Stimulated activated CD4-positive, alpha-beta T cell treated with anti-CD3 and anti-CD28 coated beads, Interleukin-1b, Interleukin-23, amount 100 ng/mL, for 48 hours (primary cell): ENCODE measurements at regions not wholly inside any gene's neighbourhood (a gene's known extent, or its start where the extent isn't known, plus 50 kb on each side); places are given as distances from the start of the nearest gene placed in this dataset.
"Not testable (repeated sequence)": the region's sequence is repeated elsewhere in the genome, so short reads cannot be mapped to it uniquely, and the experiment has no call there.

Experiments
- DNase-seq: peaks from one replicate; pipeline ENCODE4 v3.0.0-alpha.2; 2020

GRCh38 chr10:57113545-57113944 lies 752.5 kb upstream of the ZWINT start:
- no peak for DNase-seq

GRCh38 chr10:57102236-57102635 lies 741.2 kb upstream of the ZWINT start:
- DNase-seq, result no peak

- no peak for DNase-seq
Observed at GRCh38 chr10:57098146-57098545, 737.1 kb upstream of the ZWINT start.

- DNase-seq, result no peak
Observed at GRCh38 chr10:57096044-57096443, 735.0 kb upstream of the ZWINT start.

- no peak for DNase-seq
Observed at GRCh38 chr10:57094965-57095364, 733.9 kb upstream of the ZWINT start.

- DNase-seq, result no peak
Observed at GRCh38 chr10:57094083-57094482, 733.0 kb upstream of the ZWINT start.

- no peak for DNase-seq
Observed at GRCh38 chr10:57053530-57053929, 692.5 kb upstream of the ZWINT start.

- DNase-seq, result no peak
Observed at GRCh38 chr10:57049096-57049495, 688.0 kb upstream of the ZWINT start.

GRCh38 chr10:57038531-57038930 lies 677.5 kb upstream of the ZWINT start:
- DNase-seq, result no peak

GRCh38 chr10:57035310-57035709 lies 674.3 kb upstream of the ZWINT start:
- DNase-seq, result no peak

GRCh38 chr10:57032301-57032700 lies 671.2 kb upstream of the ZWINT start:
- not testable (repeated sequence) for DNase-seq

GRCh38 chr10:57031346-57031745 lies 670.3 kb upstream of the ZWINT start:
- DNase-seq, result no peak

- DNase-seq, result no peak
Observed at GRCh38 chr10:57026307-57026706, 665.2 kb upstream of the ZWINT start.

GRCh38 chr10:57023626-57024025 lies 662.6 kb upstream of the ZWINT start:
- DNase-seq, result no peak

GRCh38 chr10:57018452-57018851 lies 657.4 kb upstream of the ZWINT start:
- no peak for DNase-seq

GRCh38 chr10:57017356-57018037 lies 656.4 kb upstream of the ZWINT start:
- no peak for DNase-seq

- DNase-seq, result no peak
Observed at GRCh38 chr10:57015595-57016318, 654.7 kb upstream of the ZWINT start.

- DNase-seq, result no peak
Observed at GRCh38 chr10:57015187-57015586, 654.1 kb upstream of the ZWINT start.

- no peak for DNase-seq
Observed at GRCh38 chr10:57014758-57015157, 653.7 kb upstream of the ZWINT start.

GRCh38 chr10:57008189-57008588 lies 647.1 kb upstream of the ZWINT start:
- DNase-seq, result no peak

- DNase-seq, result no peak
Observed at GRCh38 chr10:56991591-56992069, 630.6 kb upstream of the ZWINT start.

- DNase-seq, result no peak
Observed at GRCh38 chr10:56975513-56975912, 614.5 kb upstream of the ZWINT start.

- DNase-seq, result no peak
Observed at GRCh38 chr10:56973766-56974165, 612.7 kb upstream of the ZWINT start.

- DNase-seq, result no peak
Observed at GRCh38 chr10:56943221-56943755, 582.2 kb upstream of the ZWINT start.
